DOHH2 (cell line): ENCODE measurements at regions not wholly inside any gene's neighbourhood (a gene's known extent, or its start where the extent isn't known, plus 50 kb on each side); places are given as distances from the start of the nearest gene placed in this dataset.

Experiments
- CTCF ChIP-seq: fragments of 200-600 bp; sonication (generic); IDR thresholded peaks from one replicate; pipeline ENCODE4 v1.5.1; 2014; ENCODE audit warnings: antibody characterized with exemption, mild to moderate bottlenecking, low read depth, low read length; ENCODE audit not compliant: poor library complexity, severe bottlenecking
- EZH2phosphoT487 ChIP-seq: fragments of 200-600 bp; sonication (generic); IDR thresholded peaks from 2 replicates; pipeline ENCODE4 v1.6.1; 2017; ENCODE audit warnings: borderline replicate concordance, mild to moderate bottlenecking, antibody characterized with exemption, low read length, moderate library complexity, mixed read lengths

GRCh38 chr18:963276-963675 lies 58.6 kb downstream of the ADCYAP1 start:
- TF ChIP-seq CTCF = no peak
- no peak for TF ChIP-seq EZH2phosphoT487
